ENCODE measurements at regions not wholly inside any gene's neighbourhood (a gene's known extent, or its start where the extent isn't known, plus 50 kb on each side); places are given as distances from the start of the nearest gene placed in this dataset.
"Not testable (repeated sequence)": the region's sequence is repeated elsewhere in the genome, so short reads cannot be mapped to it uniquely, and the experiment has no call there.

- DNase-seq: no peak
Measured at GRCh38 chr12:124673801-124674617, 106.6 kb upstream of the NCOR2 start.

GRCh38 chr12:124669271-124669721 lies 101.9 kb upstream of the NCOR2 start:
- DNase-seq: not testable (repeated sequence)

GRCh38 chr12:124668602-124669001 lies 101.2 kb upstream of the NCOR2 start:
- no peak for DNase-seq

- DNase-seq: no peak
Measured at GRCh38 chr12:124667506-124668326, 100.3 kb upstream of the NCOR2 start.

GRCh38 chr12:124666722-124667259 lies 99.4 kb upstream of the NCOR2 start:
- no peak for DNase-seq

- no peak for DNase-seq
Measured at GRCh38 chr12:124665511-124665910, 98.1 kb upstream of the NCOR2 start.

GRCh38 chr12:124664395-124665111 lies 97.1 kb upstream of the NCOR2 start:
- no peak for DNase-seq

GRCh38 chr12:124663771-124664366 lies 96.5 kb upstream of the NCOR2 start:
- no peak for DNase-seq

GRCh38 chr12:124663206-124663605 lies 95.8 kb upstream of the NCOR2 start:
- DNase-seq: no peak

- no peak for DNase-seq
Measured at GRCh38 chr12:124661341-124661740, 93.9 kb upstream of the NCOR2 start.

- DNase-seq: no peak
Measured at GRCh38 chr12:124660851-124661250, 93.4 kb upstream of the NCOR2 start.

GRCh38 chr12:124658806-124659402 lies 91.5 kb upstream of the NCOR2 start:
- no peak for DNase-seq

- no peak for DNase-seq
Measured at GRCh38 chr12:124658302-124658701, 90.9 kb upstream of the NCOR2 start.

GRCh38 chr12:124656947-124657434 lies 89.6 kb upstream of the NCOR2 start:
- no peak for DNase-seq

GRCh38 chr12:124655698-124656516 lies 88.5 kb upstream of the NCOR2 start:
- no peak for DNase-seq

- DNase-seq: no peak
Measured at GRCh38 chr12:124655048-124655697, 87.8 kb upstream of the NCOR2 start.

- DNase-seq: no peak
Measured at GRCh38 chr12:124654666-124655047, 87.2 kb upstream of the NCOR2 start.

GRCh38 chr12:124653169-124653931 lies 85.9 kb upstream of the NCOR2 start:
- DNase-seq: no peak

GRCh38 chr12:124652661-124653060 lies 85.2 kb upstream of the NCOR2 start:
- DNase-seq: no peak
